ENCODE measurements at regions not wholly inside any gene's neighbourhood (a gene's known extent, or its start where the extent isn't known, plus 50 kb on each side); places are given as distances from the start of the nearest gene placed in this dataset.

- no peak for DNase-seq
Observed at GRCh38 chr11:15745266-15745665, 611.1 kb downstream of the SOX6 start.

DNA sequence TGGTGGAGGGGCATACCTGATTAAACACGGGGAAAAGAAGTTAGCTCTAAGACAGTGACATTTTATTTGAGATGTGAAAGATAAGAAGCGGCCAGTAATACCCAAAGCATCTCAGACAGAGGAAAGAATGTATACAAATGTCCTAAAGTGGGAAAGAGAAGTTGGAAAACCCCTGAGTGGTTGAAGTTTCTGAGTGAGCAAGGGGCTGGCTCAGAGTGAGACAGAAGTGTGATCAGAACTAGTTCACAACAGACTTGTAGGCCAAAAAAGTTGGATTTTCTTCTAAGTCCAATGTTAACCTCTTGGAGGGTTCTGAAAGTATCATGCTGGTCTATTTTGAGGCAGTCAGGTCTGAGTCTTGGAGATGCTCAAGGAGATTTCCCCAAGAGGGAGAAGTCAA lies 608.7 kb downstream of the SOX6 start:
- no peak for DNase-seq

- no peak for DNase-seq
Observed at GRCh38 chr11:15748132-15748531, 608.2 kb downstream of the SOX6 start.

GRCh38 chr11:15748741-15749140 lies 607.6 kb downstream of the SOX6 start:
- no peak for DNase-seq

DNA sequence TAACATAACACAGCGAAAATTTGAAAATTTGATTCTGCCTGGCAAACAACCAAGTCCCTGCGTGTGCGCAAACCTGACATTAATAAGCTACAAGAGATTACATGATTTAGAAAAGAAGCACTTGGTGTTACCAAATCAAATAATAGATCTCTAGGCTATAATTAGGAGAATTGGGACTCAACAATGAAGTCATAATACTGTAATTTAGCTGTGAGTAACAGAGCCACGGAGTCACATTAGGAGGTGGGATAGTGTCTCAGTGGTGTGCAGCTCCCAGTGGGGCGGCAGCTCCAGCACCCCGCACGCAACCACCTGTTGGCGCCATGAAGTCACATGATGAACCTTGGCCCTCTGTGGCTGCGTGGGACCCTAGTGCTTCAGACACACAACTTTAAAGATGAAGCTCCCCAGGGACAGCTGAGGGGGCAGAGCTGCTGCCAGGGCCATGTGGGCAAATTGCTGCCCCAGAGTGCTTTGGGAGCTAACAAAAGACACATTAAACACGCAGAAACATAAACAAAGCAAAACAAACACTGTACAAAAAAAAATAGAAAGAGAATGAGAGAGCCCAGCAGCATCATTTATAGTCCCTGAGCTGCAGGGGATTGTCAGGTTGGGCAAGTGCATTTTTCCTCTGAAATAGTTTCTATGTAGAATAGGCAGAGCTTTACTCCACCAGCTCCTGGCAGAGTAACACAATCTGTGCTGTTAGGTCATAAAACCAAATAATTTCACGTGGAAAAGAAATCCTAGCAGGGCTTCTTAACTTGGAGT lies 605.6 kb downstream of the SOX6 start:
- DNase-seq: no peak

DNA sequence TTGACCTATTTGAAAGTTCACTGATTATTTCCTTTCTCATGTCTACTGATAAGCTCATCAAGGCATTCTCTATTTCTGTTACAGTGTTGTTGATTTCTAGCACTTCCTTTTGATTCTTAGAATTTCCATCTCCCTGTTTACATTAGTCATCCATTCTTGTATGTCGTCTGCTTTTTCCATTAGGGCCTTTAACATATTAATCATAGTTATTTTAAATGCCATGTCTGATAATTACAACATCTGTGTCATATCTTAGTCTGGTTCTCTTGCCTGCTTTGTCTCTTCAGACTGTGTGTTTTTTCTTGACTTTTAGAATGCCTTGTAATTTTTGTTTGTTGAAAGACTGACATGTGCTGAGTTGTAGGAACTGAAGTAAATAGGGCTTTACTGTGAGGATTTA lies 602.1 kb downstream of the SOX6 start:
- no peak for DNase-seq

DNA sequence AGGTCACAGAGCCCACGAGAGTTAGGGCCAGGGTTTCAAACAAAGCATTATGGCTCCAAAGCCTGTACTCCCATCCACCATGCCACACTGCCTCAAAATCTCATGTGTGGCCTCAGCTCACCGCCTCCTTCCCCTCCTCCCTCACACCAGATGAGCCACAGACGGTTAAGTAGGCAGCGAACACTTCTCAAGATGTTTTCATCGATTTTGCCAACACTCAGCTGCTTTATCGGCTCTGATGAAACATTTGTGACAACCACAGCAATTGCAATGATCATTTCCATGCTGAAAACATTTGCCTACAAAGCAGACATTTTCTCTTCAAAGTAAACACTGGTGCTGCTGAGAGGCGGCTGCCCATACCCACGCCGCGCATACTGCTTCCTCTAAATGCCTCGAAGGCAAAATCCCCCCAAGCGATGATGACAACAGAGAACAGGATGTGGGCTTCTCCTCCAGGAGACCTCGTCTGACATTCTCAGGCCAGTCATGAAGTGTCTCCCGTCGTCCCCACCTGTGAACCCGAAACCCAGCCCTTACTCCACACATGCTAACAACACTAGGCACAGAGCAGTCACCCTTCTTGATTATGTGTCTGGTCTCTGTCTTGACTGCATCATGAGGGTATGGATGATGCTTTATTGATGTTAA lies 599.2 kb downstream of the SOX6 start:
- no peak for DNase-seq

DNA sequence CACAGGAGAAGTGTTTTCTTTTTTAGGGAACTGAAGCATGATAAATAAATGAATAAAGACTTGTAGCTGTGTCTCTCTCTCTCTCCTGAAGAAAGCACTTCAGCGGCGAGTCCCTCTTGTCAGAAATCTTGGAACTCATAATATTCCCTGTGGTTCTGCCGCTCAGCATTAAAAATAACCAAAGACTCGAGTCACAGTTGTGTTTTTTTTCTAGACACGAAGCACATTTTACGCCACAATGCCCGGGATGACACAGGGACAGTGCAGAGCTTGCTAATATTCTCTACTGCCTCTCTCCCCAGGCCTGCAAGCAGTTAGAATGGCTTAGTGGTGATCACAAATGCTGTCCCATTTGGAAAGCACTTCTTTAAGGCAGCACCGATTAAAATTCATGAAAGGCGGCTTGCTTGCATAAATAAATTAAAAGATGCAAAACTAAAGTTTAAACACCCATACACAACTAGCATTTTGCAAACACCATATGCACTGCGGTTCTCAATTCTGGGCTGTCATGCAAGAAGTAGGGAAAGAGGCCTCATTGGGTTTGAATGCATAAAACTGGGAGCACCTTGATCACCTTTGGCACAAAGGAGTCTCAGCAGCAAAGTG lies 597.4 kb downstream of the SOX6 start:
- no peak for DNase-seq

- no peak for DNase-seq
Observed at GRCh38 chr11:15761235-15761634, 595.1 kb downstream of the SOX6 start.

GRCh38 chr11:15764326-15764725 lies 592.0 kb downstream of the SOX6 start:
- DNase-seq: no peak

DNA sequence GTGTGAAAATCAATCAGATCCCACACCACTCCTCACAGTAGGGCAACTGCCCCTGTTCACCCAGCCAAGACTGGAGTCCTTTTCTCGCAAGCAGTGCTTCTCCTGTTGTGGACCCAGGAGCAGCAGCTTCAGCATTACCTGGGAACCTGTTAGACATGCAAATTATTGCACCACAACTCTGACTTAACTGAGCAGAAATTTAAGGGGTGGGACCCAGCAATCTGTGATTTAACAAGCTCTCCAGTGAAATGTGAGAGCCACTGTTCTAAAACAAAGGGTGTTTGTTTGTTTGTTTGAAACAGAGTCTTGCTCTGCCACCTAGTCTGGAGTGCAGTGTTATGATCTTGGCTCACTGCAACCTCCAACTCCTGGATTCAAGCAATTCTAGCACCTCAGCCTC lies 591.4 kb downstream of the SOX6 start:
- DNase-seq: no peak

- DNase-seq: no peak
Observed at GRCh38 chr11:15765530-15765929, 590.8 kb downstream of the SOX6 start.

DNA sequence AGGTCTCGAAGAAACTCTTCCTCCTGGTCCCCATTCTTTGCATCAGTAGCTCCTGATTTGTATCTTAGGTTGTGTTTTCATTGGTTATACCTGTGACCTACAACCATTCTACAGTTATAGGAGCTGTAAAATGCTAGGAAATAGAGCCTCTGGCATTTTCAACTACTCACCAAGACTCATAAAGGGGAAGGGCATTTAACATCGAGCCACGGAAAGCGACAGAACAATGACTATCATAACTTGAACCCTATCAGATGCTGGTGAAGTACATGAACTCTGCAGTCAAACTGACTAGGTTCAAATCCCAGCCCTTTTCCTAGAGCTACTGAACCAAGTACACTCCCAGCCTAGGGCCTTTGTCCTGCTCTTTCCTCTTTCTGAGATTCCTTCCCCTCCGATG lies 588.0 kb downstream of the SOX6 start:
- no peak for DNase-seq

DNA sequence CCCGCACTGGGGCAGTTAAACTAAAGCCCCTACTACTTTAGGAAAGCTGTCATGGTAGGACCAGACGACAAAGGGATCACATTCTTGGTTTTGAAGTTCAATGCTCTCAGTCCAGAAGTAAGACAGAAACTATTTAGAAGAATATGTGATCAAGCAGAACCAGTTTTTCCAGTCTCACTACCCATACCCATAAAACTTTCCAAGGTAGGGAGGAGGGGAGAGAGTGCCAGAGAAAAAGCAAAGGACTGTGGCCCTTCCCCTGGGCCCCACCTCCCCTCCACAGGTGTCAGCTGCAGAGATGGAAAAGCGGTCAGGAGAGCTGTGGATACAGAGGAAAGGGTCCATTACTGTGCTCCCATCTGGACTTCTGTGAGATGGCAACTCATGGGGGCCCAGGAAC lies 587.1 kb downstream of the SOX6 start:
- DNase-seq: no peak

- no peak for DNase-seq
Observed at GRCh38 chr11:15770798-15771414, 585.4 kb downstream of the SOX6 start.

DNA sequence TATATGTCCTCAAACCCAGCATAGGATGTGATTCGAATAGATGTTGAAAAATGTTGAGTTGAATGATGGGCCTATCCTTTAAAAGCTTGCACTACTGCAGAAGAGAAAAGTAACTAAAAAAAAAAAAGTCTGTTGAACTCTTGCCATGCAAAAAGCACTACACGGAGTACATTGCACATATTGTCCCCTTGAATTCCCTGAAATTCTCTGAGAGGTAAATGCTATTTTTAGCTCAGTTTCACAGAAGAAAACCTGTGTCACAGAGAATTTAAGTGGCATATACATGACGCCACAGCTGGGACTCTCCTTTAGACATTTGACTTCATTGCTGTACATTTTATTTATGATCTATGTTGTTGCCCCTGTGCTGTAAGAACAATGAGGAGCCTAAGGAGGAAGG lies 583.8 kb downstream of the SOX6 start:
- no peak for DNase-seq

- DNase-seq: no peak
Observed at GRCh38 chr11:15772981-15773380, 583.4 kb downstream of the SOX6 start.

DNA sequence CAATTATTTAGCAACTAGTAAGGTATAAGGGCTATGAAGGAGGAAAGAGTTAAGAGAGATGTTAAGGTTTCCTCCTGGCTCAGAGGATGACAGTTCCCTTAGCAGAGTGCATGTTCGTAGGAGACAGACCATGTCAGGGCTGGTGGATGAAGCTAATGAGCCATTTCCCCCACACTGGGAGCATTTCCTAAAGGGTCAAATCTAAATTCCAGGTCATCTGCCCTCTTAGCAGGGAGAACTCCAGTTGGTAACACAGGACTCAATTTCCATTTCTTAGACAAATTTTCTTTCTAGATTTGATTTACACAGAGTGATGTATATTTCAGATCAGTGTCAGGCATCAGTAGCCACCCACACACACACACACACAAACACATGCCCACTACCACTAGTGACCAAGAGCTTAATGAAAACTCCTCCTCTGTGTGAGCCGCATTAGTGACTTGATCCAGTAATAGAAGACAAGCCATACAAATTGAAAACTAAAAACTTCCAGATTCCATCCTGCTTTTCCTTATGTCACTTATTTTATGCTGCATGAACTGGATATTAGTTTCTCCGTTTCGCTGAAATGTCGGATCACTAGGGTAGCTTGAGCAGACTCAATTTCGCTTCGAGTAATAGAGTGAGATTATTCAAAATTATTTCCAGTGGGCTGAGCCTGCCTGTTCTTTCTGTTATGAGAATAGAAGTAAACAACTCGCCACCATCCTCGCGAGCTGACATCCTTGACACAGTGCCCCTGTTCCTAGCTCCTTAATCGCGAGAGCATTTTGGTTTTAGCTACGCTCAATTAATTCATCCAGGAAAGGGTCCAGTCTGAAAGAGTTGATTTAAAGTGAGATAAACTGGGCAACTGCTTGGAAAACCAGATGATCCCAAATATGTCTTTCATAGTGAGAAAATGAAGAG lies 582.6 kb downstream of the SOX6 start:
- no peak for DNase-seq

DNA sequence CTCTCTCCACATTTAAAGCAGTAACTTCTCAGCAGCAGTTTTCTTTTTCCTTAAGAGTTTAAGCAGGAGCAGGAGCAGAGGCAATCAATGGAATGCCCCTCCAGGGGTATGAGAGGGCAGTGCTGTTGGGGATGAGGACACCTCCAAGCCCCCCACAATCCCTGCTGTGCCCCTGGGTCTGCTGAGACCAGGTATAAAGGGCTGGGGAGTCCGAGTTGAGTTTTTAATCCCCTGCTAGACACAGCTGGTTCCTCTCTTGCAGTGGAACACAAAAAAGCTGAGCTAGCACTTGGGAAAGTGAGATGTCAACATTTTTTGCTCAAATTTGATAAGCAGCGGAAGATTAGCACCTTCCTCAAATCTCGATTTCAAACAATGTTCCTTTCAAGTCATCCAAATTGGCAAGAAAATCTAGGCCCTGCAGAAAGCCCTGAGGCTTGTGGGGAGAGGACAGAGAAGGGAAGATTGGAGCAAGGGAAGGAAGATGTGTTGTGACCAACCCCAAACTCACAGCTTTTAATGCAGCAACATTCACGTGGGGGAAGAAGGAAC lies 581.9 kb downstream of the SOX6 start:
- no peak for DNase-seq

- no peak for DNase-seq
Observed at GRCh38 chr11:15775015-15775541, 581.3 kb downstream of the SOX6 start.

DNA sequence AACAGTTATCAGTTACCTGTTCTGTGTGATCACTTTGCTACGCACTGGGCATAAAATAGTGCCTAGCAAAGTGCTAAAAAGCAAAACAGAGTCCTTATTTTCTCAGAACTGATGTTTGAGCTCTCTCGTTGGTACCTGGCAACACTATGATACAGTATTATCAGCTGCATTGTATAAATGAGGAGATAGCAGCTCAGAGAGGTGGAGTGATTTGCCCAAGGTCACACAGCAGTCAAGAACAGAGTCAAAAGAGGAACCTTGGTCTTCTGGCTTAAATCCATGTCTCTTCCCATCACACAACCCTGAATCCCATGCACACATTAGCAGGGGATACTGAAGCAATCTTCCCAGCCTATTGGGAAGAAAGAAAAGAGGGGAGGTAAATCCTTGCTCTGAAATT lies 580.5 kb downstream of the SOX6 start:
- no peak for DNase-seq

- no peak for DNase-seq
Observed at GRCh38 chr11:15776366-15776765, 580.0 kb downstream of the SOX6 start.

All from SIG-M5 (cell line).